ENCODE measurements at regions not wholly inside any gene's neighbourhood (a gene's known extent, or its start where the extent isn't known, plus 50 kb on each side); places are given as distances from the start of the nearest gene placed in this dataset.

DNA sequence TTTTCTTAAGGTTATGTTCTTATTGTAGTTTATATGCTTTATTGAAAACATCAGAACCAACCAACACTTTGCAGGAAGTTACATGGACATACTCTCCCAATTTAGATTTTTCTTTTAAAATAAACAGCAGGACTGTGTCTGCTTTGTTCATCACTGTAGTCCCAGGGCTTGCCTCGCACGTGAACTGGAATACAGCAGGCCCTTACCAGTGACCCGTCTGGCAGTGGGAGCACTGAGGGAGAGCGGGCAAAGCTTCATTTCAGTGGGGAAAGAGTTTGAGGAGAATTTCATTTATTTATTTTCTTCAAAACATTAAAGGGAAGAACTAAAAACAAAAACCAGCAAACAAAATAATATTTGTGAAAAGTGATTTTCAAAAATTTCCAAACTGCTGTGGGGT lies 230.8 kb downstream of the PAX1 start:
- no peak for DNase-seq

GRCh38 chr20:21933526-21933925 lies 228.1 kb downstream of the PAX1 start:
- DNase-seq: no peak

GRCh38 chr20:21921251-21921650 lies 215.8 kb downstream of the PAX1 start:
- DNase-seq: no peak

DNA sequence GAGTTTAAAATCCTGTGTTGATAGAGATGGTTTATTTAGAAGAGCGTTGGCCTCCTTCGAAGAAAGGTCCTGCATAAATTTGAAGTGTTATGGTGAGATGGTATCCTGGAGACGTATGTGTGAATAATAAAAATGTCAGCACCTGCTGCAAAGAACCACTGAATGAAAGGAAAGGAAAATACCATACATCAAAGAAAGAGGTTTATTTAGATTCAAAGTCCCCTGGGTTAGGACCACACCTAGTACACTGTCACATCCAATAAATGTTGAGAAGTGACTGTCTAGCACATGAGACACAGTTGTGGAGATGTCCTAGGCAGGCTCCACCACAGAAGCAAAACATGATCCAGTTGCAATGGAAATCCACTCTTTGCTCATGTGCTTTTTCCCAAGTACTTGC lies 214.7 kb downstream of the PAX1 start:
- no peak for DNase-seq

- no peak for DNase-seq
These were observed 212.9 kb downstream of the PAX1 start for GRCh38 chr20:21918398-21918797.

DNA sequence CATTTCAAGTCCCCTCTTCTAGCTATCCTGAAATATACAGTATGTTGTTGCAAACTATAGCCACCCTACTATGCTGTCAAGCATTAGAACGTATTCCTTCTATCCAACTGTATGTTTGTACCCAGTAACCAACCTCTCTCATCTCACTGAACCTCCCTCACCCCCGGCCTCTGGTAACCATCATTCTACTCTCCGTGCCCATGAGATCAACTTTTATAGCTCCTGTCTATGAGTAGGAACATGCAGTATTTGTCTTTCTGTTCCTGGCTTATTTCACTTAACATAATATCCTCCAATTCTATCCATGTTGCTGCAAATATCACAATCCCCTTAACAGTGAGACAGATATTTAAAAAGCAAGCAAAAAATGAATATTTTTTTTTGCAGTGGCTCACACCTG lies 196.9 kb downstream of the PAX1 start:
- no peak for DNase-seq

DNA sequence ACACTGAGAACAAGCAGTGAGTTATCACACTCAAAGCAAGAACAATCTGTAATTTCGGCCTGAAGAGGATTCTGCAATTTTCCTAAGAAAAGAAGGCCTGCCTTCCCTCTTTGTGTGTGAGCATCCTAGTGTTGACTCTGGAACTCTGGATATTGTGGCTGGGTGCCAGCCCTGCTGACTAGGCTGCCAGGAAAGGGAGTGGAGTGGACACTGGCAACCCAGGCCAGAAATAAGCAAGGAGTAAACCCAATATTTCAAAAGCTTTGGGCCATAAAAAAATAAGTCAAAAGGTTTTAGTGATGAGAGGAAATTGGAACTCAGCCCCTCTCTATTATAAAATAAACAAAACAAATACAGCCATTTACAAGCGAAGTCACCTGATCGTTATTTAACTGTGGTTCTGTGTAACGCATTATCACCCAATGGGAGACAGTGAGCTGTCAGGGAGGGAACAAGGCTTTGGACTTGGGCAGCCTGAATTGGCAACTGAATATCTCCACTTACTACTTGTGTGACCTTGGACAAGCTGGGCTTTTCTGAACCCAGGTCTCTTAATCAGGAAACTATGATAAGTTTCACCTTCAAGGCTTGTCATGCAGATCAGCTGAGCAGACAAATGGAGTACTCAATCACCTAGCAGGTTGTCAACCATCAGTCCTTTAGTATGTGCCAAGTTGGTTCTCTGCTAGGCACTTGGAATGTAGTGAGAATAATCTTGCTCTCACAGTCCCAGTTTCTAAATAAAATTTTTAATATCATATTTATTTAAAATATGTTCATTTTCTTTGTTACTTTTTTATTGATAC lies 196.2 kb downstream of the PAX1 start:
- no peak for DNase-seq

DNA sequence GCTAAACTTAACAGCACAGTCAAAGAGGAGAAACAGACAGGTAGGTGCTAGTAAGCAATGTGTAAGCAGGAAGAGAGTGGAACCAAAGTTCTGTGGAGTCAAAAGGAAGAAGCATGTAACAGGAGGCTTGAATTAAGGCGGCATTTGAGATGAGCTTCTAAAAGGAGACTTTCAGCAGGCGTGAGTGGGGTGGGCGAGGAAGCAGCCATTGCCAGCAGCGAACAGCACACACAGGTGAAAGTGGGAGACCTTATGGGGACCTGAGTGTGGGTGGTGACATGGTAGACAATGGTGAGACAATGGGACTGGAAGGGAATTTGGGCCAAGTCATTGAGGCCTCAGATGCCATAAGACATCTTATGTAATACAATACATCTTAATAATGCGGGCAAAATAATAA lies 195.0 kb downstream of the PAX1 start:
- no peak for DNase-seq

- no peak for DNase-seq
These were observed 169.5 kb downstream of the PAX1 start for GRCh38 chr20:21874921-21875320.

- DNase-seq: no peak
These were observed 168.7 kb downstream of the PAX1 start for GRCh38 chr20:21874127-21874526.

DNA sequence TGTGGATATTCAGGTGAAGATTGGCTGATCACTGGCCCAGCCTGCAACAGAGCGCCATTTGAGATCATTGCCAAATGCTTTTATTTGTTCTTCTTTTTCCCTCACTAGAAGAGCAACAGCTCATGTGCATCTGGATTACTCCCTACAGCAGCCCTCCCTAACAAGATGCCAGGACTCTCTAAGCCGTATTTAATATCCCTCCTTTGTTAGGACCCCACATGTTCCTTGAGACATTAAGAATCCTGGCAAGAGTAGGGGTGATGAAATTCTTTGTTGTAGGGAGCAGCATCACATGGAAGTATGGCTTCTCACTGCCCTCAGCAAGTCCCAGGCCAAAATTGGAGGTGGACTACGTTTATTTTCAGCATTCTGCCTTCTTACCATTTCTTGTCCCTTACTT lies 167.8 kb downstream of the PAX1 start:
- DNase-seq: no peak

DNA sequence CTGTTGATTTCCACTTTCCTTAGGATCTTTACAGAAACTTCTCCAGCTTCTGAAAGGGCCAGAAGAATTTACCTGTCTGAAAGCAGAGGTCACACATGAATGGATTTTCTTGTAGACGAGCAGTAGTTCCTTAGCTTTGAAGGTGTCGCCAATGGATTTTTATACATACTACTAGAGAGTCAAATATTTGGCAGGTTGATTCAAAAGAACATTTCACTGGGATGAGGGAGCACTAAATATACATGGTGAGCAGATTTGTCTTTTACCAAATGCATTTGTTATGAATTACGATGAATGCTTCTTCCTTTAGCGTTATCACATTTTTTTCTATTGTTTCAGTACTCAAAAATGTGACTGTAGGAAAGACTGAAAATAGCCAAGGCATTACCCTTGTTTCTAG lies 162.3 kb downstream of the PAX1 start:
- no peak for DNase-seq

DNA sequence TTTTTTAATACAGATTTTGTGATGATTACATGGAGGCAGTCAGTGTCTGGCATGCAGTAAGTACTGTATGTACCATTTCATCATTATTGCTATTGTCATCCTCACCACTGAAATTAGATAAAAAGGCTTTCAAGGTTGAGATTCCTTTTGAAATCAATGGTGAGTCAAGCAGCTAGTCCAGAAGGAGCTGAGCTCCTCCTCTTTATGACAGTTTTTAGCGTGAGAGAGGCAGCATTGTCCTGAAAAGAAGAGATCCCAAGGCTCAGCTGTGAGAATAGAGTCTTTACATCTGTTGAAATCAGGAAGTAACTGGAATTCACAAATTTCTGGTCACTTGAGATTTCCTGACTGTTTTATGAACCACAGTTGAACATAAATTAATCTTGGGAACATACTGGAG lies 161.9 kb downstream of the PAX1 start:
- no peak for DNase-seq

DNA sequence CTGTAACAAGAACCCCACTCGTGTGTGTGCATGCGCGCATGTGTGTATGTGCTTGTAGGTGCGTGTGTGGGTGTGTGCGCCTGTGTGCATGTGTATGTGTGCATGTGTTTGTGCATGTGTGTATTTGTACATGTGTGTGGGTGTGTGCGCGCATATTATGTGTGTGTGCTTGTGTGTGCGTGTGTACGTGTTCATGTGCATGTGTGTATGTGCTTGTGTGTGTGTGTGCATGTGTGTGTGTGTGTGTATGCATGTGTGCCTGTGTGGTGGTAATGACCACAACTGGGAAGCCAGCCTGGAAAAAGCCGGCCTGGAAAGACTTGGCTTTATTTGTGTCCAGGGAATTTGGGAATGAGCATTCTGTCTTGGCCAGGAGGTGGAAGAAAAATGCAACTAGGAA lies 157.5 kb downstream of the PAX1 start:
- DNase-seq: no peak

GRCh38 chr20:21862259-21862946 lies 156.9 kb downstream of the PAX1 start:
- DNase-seq: no peak

GRCh38 chr20:21840991-21841390 lies 135.5 kb downstream of the PAX1 start:
- DNase-seq: no peak

- DNase-seq: no peak
These were observed 134.5 kb downstream of the PAX1 start for GRCh38 chr20:21839982-21840381.

GRCh38 chr20:21836346-21836745 lies 130.9 kb downstream of the PAX1 start:
- no peak for DNase-seq

DNA sequence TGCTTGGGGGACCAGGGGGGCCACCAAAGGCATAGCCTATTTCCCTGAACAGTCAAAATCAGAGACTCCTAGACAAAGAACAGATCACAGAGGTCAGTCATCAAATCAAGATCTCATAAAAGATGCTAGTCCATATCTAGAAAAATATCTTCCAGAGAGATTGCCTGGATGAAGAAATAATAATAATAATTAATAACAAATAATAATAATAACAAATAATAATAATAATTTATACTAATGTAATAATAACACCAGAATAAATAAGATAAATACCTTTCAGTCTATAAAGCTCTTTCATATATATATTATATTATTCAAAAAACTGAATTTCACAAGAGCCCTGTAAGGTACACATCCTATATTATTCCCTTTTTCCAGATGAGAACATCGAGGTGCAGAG lies 129.6 kb downstream of the PAX1 start:
- DNase-seq: no peak

DNA sequence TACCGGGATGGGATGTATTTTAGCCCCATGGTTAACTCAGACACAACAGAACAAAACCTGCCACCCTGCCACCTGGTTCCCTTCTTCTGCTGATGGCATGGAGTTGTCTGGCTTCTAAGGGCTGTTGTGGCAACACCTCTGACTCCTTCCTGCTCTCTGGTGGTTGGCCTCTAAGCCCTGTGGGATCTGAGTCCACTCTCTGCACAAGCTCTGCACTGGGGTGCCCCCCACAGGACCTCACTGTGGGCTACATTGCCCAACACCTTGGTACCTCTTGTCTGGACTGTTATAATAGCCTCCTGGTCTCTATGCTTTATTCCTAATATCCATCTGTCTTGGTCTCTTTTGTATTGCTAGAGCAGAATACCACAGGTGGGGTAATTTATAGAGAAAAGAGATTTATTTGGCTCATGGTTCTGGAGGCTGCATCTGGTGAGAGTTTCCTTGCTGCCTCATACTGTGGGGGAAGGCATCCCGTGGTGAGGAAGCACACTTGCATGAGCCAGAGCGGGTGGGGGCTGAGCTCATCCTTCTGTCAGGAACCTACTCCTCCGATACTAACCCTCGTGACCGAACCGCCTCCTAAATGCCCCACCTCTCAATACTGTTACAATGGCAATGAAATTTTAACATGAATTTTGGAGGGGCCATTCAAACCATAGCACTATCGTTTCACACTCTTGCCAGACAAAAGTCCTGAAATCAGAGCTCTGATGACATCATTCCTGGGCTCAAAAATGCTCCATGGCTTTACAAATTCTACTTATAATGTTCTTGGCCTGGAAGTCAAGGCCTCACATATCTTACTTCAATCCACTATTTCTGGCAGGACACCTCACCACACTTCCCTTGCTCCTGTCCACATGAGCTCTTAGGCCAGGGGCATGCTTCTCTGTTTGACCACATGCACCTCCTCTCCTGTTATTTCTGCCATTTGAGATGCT lies 127.2 kb downstream of the PAX1 start:
- no peak for DNase-seq

GRCh38 chr20:21826976-21827375 lies 121.5 kb downstream of the PAX1 start:
- DNase-seq: no peak

GRCh38 chr20:21821358-21821757 lies 115.9 kb downstream of the PAX1 start:
- no peak for DNase-seq

- no peak for DNase-seq
These were observed 115.2 kb downstream of the PAX1 start for GRCh38 chr20:21820688-21821087.

DNA sequence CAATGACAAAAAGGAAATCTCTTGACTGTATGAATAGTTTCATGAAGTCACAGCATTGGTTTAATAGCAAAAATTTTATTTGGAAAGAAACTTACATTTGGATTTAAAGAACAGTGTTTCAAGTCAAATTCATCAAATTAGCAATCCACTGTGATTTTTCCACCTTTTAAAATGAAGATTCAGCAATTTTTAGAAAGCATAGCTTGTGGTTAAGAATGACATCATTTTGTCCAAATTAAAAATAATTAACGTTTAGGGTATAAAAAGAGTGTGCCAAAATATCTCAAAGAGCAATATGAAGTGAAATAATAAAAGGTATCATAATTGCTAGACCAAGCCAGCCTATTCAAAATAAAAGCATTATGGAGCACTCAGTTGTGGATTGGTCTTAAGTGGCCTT lies 114.6 kb downstream of the PAX1 start:
- DNase-seq: no peak
